DMS153 (cell line): ENCODE measurements at regions not wholly inside any gene's neighbourhood (a gene's known extent, or its start where the extent isn't known, plus 50 kb on each side); places are given as distances from the start of the nearest gene placed in this dataset.

ENCODE experiments used
- DNase-seq: peaks from one replicate; lab custom pipeline; 2025; lab: John Stamatoyannopoulos, UW

GRCh38 chr5:124839371-124839998 is 93.0 kb upstream of the ZNF608 start:
- no peak for DNase-seq

GRCh38 chr5:124841829-124842712 is 95.6 kb upstream of the ZNF608 start:
- DNase-seq: no peak

- DNase-seq: no peak
Observed at GRCh38 chr5:124842725-124843595, 96.5 kb upstream of the ZNF608 start.

GRCh38 chr5:124843596-124843899 is 97.1 kb upstream of the ZNF608 start:
- no peak for DNase-seq

GRCh38 chr5:124844371-124844920 is 98.0 kb upstream of the ZNF608 start:
- DNase-seq: no peak

- DNase-seq: peak; percentile 52
Observed at GRCh38 chr5:124847907-124848306, 101.5 kb upstream of the ZNF608 start.

- DNase-seq: no peak
Observed at GRCh38 chr5:124849774-124850173, 103.3 kb upstream of the ZNF608 start.

- DNase-seq: no peak
Observed at GRCh38 chr5:124856726-124857125, 110.3 kb upstream of the ZNF608 start.

- DNase-seq: no peak
Observed at GRCh38 chr5:124858612-124859011, 112.2 kb upstream of the ZNF608 start.

- no peak for DNase-seq
Observed at GRCh38 chr5:124859027-124859426, 112.6 kb upstream of the ZNF608 start.

GRCh38 chr5:124859556-124860290 is 113.3 kb upstream of the ZNF608 start:
- DNase-seq: no peak

- no peak for DNase-seq
Observed at GRCh38 chr5:124860291-124860655, 113.8 kb upstream of the ZNF608 start.

GRCh38 chr5:124865066-124865465 is 118.6 kb upstream of the ZNF608 start:
- no peak for DNase-seq

GRCh38 chr5:124865603-124866354 is 119.3 kb upstream of the ZNF608 start:
- DNase-seq: no peak

GRCh38 chr5:124866355-124867136 is 120.1 kb upstream of the ZNF608 start:
- no peak for DNase-seq

GRCh38 chr5:124867137-124867704 is 120.8 kb upstream of the ZNF608 start:
- no peak for DNase-seq

GRCh38 chr5:124868676-124869075 is 122.2 kb upstream of the ZNF608 start:
- no peak for DNase-seq

GRCh38 chr5:124869426-124870033 is 123.1 kb upstream of the ZNF608 start:
- DNase-seq: no peak

GRCh38 chr5:124870070-124870469 is 123.6 kb upstream of the ZNF608 start:
- no peak for DNase-seq
